Mesenchymal stem cell (in vitro differentiated cells and primary cell): ENCODE measurements at regions not wholly inside any gene's neighbourhood (a gene's known extent, or its start where the extent isn't known, plus 50 kb on each side); places are given as distances from the start of the nearest gene placed in this dataset.

Experiments used
- DNase-seq: peaks from one replicate; pipeline ENCODE4 v3.0.0-alpha.2; 2013
- H2AFZ ChIP-seq: one replicate; pipeline ENCODE4 v1.6.1; 2013; ENCODE audit warnings: low read depth, mild to moderate bottlenecking, control low read depth, inconsistent platforms, low read length, moderate library complexity
- H2AK5ac ChIP-seq: 2 replicates; pipeline ENCODE4 v1.6.1; 2013; ENCODE audit warnings: low read length, moderate library complexity, mild to moderate bottlenecking, inconsistent platforms; ENCODE audit not compliant: severe bottlenecking
- H2BK120ac ChIP-seq: one replicate; pipeline ENCODE4 v1.6.1; 2013; ENCODE audit warnings: low read depth, mild to moderate bottlenecking, inconsistent platforms, low read length, moderate library complexity
- H2BK12ac ChIP-seq, 2 experiments: one replicate each; pipeline ENCODE4 v1.6.1; 2013; ENCODE audit warnings: inconsistent platforms in 2 of 2, low read length in 2 of 2, mild to moderate bottlenecking in 2 of 2, moderate library complexity in 2 of 2, control low read depth in 1 of 2
- H2BK15ac ChIP-seq: one replicate; pipeline ENCODE4 v1.6.1; 2013; ENCODE audit warnings: mild to moderate bottlenecking, low read depth, inconsistent platforms; ENCODE audit not compliant: poor library complexity, severe bottlenecking
- H2BK5ac ChIP-seq: 2 replicates; pipeline ENCODE4 v1.6.1; 2013; ENCODE audit warnings: low read depth, mild to moderate bottlenecking, low read length, control low read depth, inconsistent platforms; ENCODE audit not compliant: poor library complexity, severe bottlenecking
- H3K14ac ChIP-seq, 2 experiments: one replicate each; pipeline ENCODE4 v1.6.1; 2013; ENCODE audit warnings: inconsistent platforms in 2 of 2, low read length in 2 of 2, control low read depth in 1 of 2, mild to moderate bottlenecking in 1 of 2, moderate library complexity in 1 of 2
- H3K18ac ChIP-seq, 2 experiments: one replicate each; pipeline ENCODE4 v1.6.1; 2013; ENCODE audit warnings: inconsistent platforms in 2 of 2, low read length in 2 of 2, control low read depth in 1 of 2, low read depth in 1 of 2, mild to moderate bottlenecking in 1 of 2
- H3K23ac ChIP-seq, 2 experiments: one replicate each; pipeline ENCODE4 v1.6.1; 2013; ENCODE audit warnings: inconsistent platforms in 2 of 2, low read length in 2 of 2, mild to moderate bottlenecking in 2 of 2, moderate library complexity in 2 of 2, control low read depth in 1 of 2
- H3K27ac ChIP-seq: 2 replicates; pipeline ENCODE4 v1.5.1; 2013; ENCODE audit warnings: mild to moderate bottlenecking, moderate library complexity, low read length, control low read depth, inconsistent platforms; ENCODE audit not compliant: poor library complexity, severe bottlenecking
- H3K27me3 ChIP-seq, 2 experiments: 2 replicates each; pipeline versions ENCODE4 v1.6.1 to v1.7.0; 2013; ENCODE audit warnings: low read length in 2 of 2, mild to moderate bottlenecking in 2 of 2, moderate library complexity in 2 of 2, control low read depth in 1 of 2, inconsistent platforms in 1 of 2; ENCODE audit not compliant: control insufficient read depth in 1 of 2, insufficient read depth in 1 of 2
- H3K36me3 ChIP-seq, 2 experiments: 2 replicates each; pipeline versions ENCODE4 v1.6.1 to v1.7.0; 2013; ENCODE audit warnings: low read length in 2 of 2, control low read depth in 1 of 2, inconsistent platforms in 1 of 2, low read depth in 1 of 2, mild to moderate bottlenecking in 1 of 2; ENCODE audit not compliant: insufficient read depth in 2 of 2, control insufficient read depth in 1 of 2
- H3K4ac ChIP-seq, 2 experiments: one replicate each; pipeline ENCODE4 v1.6.1; 2013; ENCODE audit warnings: inconsistent platforms in 2 of 2, low read length in 2 of 2, mild to moderate bottlenecking in 2 of 2, moderate library complexity in 2 of 2, control low read depth in 1 of 2, low read depth in 1 of 2
- H3K4me1 ChIP-seq: 2 replicates; pipeline ENCODE4 v1.6.1; 2013; ENCODE audit warnings: low read depth, low read length, control low read depth; ENCODE audit not compliant: control insufficient read depth, insufficient read depth
- H3K4me2 ChIP-seq: 2 replicates; pipeline ENCODE4 v1.6.1; 2013; ENCODE audit warnings: low read length, mild to moderate bottlenecking, inconsistent platforms; ENCODE audit not compliant: poor library complexity, severe bottlenecking
- H3K4me3 ChIP-seq, 2 experiments: 2 replicates each; pipeline versions ENCODE4 v1.5.1 to v1.7.0; 2013; ENCODE audit warnings: low read length in 2 of 2, mild to moderate bottlenecking in 2 of 2, control low read depth in 1 of 2, low read depth in 1 of 2; ENCODE audit not compliant: insufficient read depth in 1 of 2
- H3K79me1 ChIP-seq: replicated peaks from 2 replicates; pipeline ENCODE4 v1.6.1; 2013; ENCODE audit warnings: mild to moderate bottlenecking, control low read depth, low read length, inconsistent platforms; ENCODE audit not compliant: poor library complexity, severe bottlenecking
- H3K9ac ChIP-seq: 2 replicates; pipeline ENCODE4 v1.7.0; 2013; ENCODE audit warnings: mild to moderate bottlenecking, low read length, moderate library complexity
- H3K9me3 ChIP-seq: 2 replicates; pipeline ENCODE4 v1.7.0; 2013; ENCODE audit warnings: mild to moderate bottlenecking, low read length; ENCODE audit not compliant: control insufficient read depth
- H4K8ac ChIP-seq: one replicate; pipeline ENCODE4 v1.6.1; 2013; ENCODE audit warnings: inconsistent platforms, mild to moderate bottlenecking, low read length, moderate library complexity
- H4K91ac ChIP-seq: one replicate; pipeline ENCODE4 v1.6.1; 2013; ENCODE audit warnings: mild to moderate bottlenecking, low read length, inconsistent platforms
- WGBS: methylation state at CpG from one replicate; pipeline ENCODE4 v1.1.7; 2013; ENCODE audit warnings: mixed read lengths; 5-methylcytosine and 5-hydroxymethylcytosine counted together

- DNase-seq = no peak
- no peaks in the 10 kb centered on the region for H3K36me3 ChIP-seq
- H4K8ac ChIP-seq = peak overlapping the region; percentile 94
- 81% methylated on average over 2 of the region's 2 CpGs for WGBS
- H3K27me3 ChIP-seq = no peaks in the 10 kb centered on the region
- no peak overlapping the region for H3K4me2 ChIP-seq
- H2BK15ac ChIP-seq = no peak overlapping the region
- peak overlapping the region; percentile 95 for H4K91ac ChIP-seq
- H3K4ac ChIP-seq = peak overlapping the region; percentile 64 to 96
- peak overlapping the region in 1 of 2 experiments; percentile 4 for H3K14ac ChIP-seq
- peak overlapping the region; percentile 97 for H3K27ac ChIP-seq
- peak overlapping the region; percentile 97 for H3K9ac ChIP-seq
- peak overlapping the region in 1 of 2 experiments; percentile 83 for H3K23ac ChIP-seq
- peak overlapping the region; percentile 91 for H2AK5ac ChIP-seq
- peak overlapping the region in 1 of 2 experiments; percentile 46 for H3K4me3 ChIP-seq
- no peaks in the 10 kb centered on the region for H3K9me3 ChIP-seq
- H3K18ac ChIP-seq = peak overlapping the region; percentile 76 to 99
- H3K79me1 ChIP-seq = peaks cover 3% of the 10 kb centered on the region
- peak overlapping the region; percentile 88 for H2BK5ac ChIP-seq
- peak overlapping the region; percentile 96 for H2BK120ac ChIP-seq
- H2AFZ ChIP-seq = no peak overlapping the region
- peaks cover 33% of the 10 kb centered on the region for H3K4me1 ChIP-seq
- H2BK12ac ChIP-seq = peak overlapping the region; percentile 94 to 96
Observed at GRCh38 chr10:3469639-3470020, 297.0 kb upstream of the PITRM1 start.

GRCh38 chr10:3468919-3469638 is 296.5 kb upstream of the PITRM1 start:
- WGBS = 17% methylated on average over 12 of the region's 12 CpGs
- no peak overlapping the region for H3K23ac ChIP-seq
- H3K18ac ChIP-seq = peak overlapping the region; percentile 76 to 99
- H2AFZ ChIP-seq = no peak overlapping the region
- H3K27me3 ChIP-seq = no peaks in the 10 kb centered on the region
- peak overlapping the region; percentile 46 for H2BK15ac ChIP-seq
- peak overlapping the region in 1 of 2 experiments; percentile 4 for H3K14ac ChIP-seq
- peak overlapping the region; percentile 94 for H4K8ac ChIP-seq
- H3K79me1 ChIP-seq = peaks cover 2% of the 10 kb centered on the region
- H2BK120ac ChIP-seq = peak overlapping the region; percentile 96
- H2BK5ac ChIP-seq = peak overlapping the region; percentile 88
- H3K4me2 ChIP-seq = peak overlapping the region; percentile 10
- peak overlapping the region in 1 of 2 experiments; percentile 65 for H3K4me3 ChIP-seq
- H4K91ac ChIP-seq = peak overlapping the region; percentile 95
- peak overlapping the region; percentile 97 for H3K9ac ChIP-seq
- no peaks in the 10 kb centered on the region for H3K9me3 ChIP-seq
- peak overlapping the region; percentile 97 for H3K27ac ChIP-seq
- H3K4me1 ChIP-seq = peaks cover 31% of the 10 kb centered on the region
- no peaks in the 10 kb centered on the region for H3K36me3 ChIP-seq
- H2BK12ac ChIP-seq = peak overlapping the region; percentile 94 to 96
- peak overlapping the region; percentile 64 to 96 for H3K4ac ChIP-seq
- peak overlapping the region; percentile 91 for H2AK5ac ChIP-seq
- peak; percentile 95 for DNase-seq

- peak overlapping the region; percentile 100 for H3K27ac ChIP-seq
- H3K14ac ChIP-seq = peak overlapping the region in 1 of 2 experiments; percentile 18
- peak overlapping the region; percentile 65 to 86 for H3K4ac ChIP-seq
- H3K4me1 ChIP-seq = peaks cover 25% of the 10 kb centered on the region
- peak overlapping the region in 1 of 2 experiments; percentile 12 for H3K23ac ChIP-seq
- H3K4me2 ChIP-seq = peak overlapping the region; percentile 48
- H4K91ac ChIP-seq = peak overlapping the region; percentile 89
- peak overlapping the region; percentile 94 for H2AK5ac ChIP-seq
- peak overlapping the region in 1 of 2 experiments; percentile 70 for H3K4me3 ChIP-seq
- H2BK15ac ChIP-seq = peak overlapping the region; percentile 74
- H3K9ac ChIP-seq = peak overlapping the region; percentile 97
- H2BK5ac ChIP-seq = peak overlapping the region; percentile 34
- H4K8ac ChIP-seq = peak overlapping the region; percentile 98
- no peaks in the 10 kb centered on the region for H3K9me3 ChIP-seq
- DNase-seq = peak; percentile 99
- peaks cover 2% of the 10 kb centered on the region for H3K79me1 ChIP-seq
- H3K18ac ChIP-seq = peak overlapping the region; percentile 62 to 95
- WGBS = 15% methylated on average over 22 of the region's 23 CpGs
- peak overlapping the region; percentile 96 for H2BK120ac ChIP-seq
- peak overlapping the region; percentile 45 to 94 for H2BK12ac ChIP-seq
- H3K27me3 ChIP-seq = no peaks in the 10 kb centered on the region
- no peaks in the 10 kb centered on the region for H3K36me3 ChIP-seq
- H2AFZ ChIP-seq = no peak overlapping the region
Observed at GRCh38 chr10:3467052-3467951, 294.7 kb upstream of the PITRM1 start.
